DND-41 (cell line): ENCODE measurements at regions not wholly inside any gene's neighbourhood (a gene's known extent, or its start where the extent isn't known, plus 50 kb on each side); places are given as distances from the start of the nearest gene placed in this dataset.

Experiments used
- ATAC-seq: fragments of 200-7000 bp; cut with Tn5 transposase; 3 replicates; pipeline ENCODE4 v1.9.1; 2021; ENCODE audit warnings: low read depth; ENCODE audit not compliant: insufficient read depth
- DNase-seq: peaks from one replicate; pipeline ENCODE4 v3.0.0-alpha.2; 2020
- H2AFZ ChIP-seq: 2 replicates; pipeline ENCODE4 v1.6.0; 2012; ENCODE audit warnings: low read depth, low read length
- H3K27ac ChIP-seq: 2 replicates; pipeline ENCODE4 v1.5.1; 2012; ENCODE audit warnings: low read length, inconsistent platforms
- H3K27me3 ChIP-seq: fragments of 200-600 bp; sonication (generic); 2 replicates; pipeline ENCODE4 v1.6.0; 2012; ENCODE audit warnings: low read length, mild to moderate bottlenecking, inconsistent platforms; ENCODE audit not compliant: insufficient read depth, poor library complexity
- H3K36me3 ChIP-seq: 2 replicates; pipeline ENCODE4 v1.5.1; 2012; ENCODE audit warnings: low read length, inconsistent platforms; ENCODE audit not compliant: insufficient read depth
- H3K4me1 ChIP-seq: 2 replicates; pipeline ENCODE4 v1.5.1; 2012; ENCODE audit warnings: mild to moderate bottlenecking, low read length; ENCODE audit not compliant: insufficient read depth
- H3K4me2 ChIP-seq: 2 replicates; pipeline ENCODE4 v1.6.0; 2012; ENCODE audit warnings: mild to moderate bottlenecking, moderate library complexity, low read length, inconsistent platforms; ENCODE audit not compliant: insufficient read depth
- H3K4me3 ChIP-seq, 2 experiments: fragments of 200-600 bp in 1 of 2; shearing (Covaris generic) in 1 of 2; 2 replicates each; pipeline ENCODE4 v1.5.1; 2012 to 2016; ENCODE audit warnings: inconsistent platforms in 2 of 2, low read length in 2 of 2, mild to moderate bottlenecking in 2 of 2, low read depth in 1 of 2, moderate library complexity in 1 of 2
- H3K79me2 ChIP-seq: 2 replicates; pipeline ENCODE4 v1.6.0; 2012; ENCODE audit warnings: low read length, inconsistent platforms; ENCODE audit not compliant: insufficient read depth
- H3K9ac ChIP-seq: 2 replicates; pipeline ENCODE4 v1.6.0; 2012; ENCODE audit warnings: low read depth, mild to moderate bottlenecking, inconsistent platforms, low read length, moderate library complexity
- H3K9me3 ChIP-seq: 2 replicates; pipeline ENCODE4 v1.5.1; 2012; ENCODE audit warnings: low read length, moderate library complexity, mild to moderate bottlenecking, inconsistent platforms; ENCODE audit not compliant: insufficient read depth, severe bottlenecking
- H4K20me1 ChIP-seq: 2 replicates; pipeline ENCODE4 v1.6.0; 2012; ENCODE audit warnings: low read length; ENCODE audit not compliant: insufficient read depth
- EZH2 ChIP-seq: IDR thresholded peaks from 3 replicates; pipeline ENCODE4 v1.6.1; 2012; ENCODE audit warnings: borderline replicate concordance, low read depth, mild to moderate bottlenecking, moderate library complexity, low read length, inconsistent platforms; ENCODE audit not compliant: severe bottlenecking
- TF ChIP-seq, protein P1 (sequence below): IDR thresholded peaks from 2 replicates; pipeline ENCODE4 v1.5.1; 2012; ENCODE audit warnings: borderline replicate concordance, low read length, moderate library complexity, mild to moderate bottlenecking; ENCODE audit not compliant: poor library complexity, severe bottlenecking; ENCODE audit errors: extremely low read depth

DNA sequence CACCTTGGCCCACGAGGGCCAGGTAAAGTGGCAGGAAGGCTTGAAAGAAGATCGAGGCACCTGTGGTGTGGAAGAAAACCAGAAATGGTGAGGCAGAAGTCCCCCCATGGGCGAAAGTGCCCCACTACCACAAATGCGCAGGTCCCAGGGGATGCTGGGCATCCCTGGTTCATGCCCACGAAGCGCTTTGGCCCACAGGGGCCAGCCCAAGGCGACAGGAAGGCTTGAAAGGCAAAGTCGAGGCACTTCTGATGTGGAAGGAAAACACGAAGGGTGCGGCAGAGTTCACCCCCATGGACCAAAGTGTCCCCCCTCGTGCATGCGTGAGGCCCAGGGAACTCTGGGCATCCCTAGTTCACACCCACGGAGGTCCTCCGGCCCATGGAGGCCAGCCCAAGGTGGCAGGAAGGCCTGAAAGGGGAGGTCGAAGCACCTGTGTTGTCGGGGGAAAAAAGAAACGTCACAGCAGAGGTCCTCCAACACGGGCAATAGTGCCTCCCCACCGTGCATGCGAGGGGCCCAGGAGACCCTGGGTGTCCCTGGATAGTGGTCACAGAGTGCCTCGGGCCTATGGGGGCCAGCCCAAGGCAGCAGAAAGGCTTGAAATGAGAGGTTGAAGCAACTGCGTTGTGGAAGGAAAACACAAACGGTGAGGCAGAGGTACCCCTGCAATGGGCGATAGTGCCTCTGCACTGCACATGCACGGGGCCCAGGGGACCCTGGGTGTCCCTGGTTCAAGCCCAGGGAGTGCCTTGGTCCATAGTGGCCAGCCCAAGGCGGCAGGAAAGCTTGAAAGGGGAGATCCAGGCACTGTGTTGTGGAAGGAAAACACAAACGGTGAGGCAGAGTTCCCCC lies 373.9 kb downstream of the ALG10 start:
- Histone ChIP-seq H3K4me2 (no peak overlapping the region), H2AFZ (no peak overlapping the region), H3K27ac (no peak overlapping the region), H3K27me3 (no peaks in the 10 kb centered on the region), H3K9ac (no peak overlapping the region), H3K4me3 (no peak overlapping the region), H3K79me2 (no peaks in the 10 kb centered on the region), H3K4me1 (no peaks in the 10 kb centered on the region), H4K20me1 (no peaks in the 10 kb centered on the region), H3K9me3 (peaks cover 50% of the 10 kb centered on the region), H3K36me3 (no peaks in the 10 kb centered on the region)
- TF ChIP-seq EZH2: no peak
- TF ChIP-seq, protein P1, sequence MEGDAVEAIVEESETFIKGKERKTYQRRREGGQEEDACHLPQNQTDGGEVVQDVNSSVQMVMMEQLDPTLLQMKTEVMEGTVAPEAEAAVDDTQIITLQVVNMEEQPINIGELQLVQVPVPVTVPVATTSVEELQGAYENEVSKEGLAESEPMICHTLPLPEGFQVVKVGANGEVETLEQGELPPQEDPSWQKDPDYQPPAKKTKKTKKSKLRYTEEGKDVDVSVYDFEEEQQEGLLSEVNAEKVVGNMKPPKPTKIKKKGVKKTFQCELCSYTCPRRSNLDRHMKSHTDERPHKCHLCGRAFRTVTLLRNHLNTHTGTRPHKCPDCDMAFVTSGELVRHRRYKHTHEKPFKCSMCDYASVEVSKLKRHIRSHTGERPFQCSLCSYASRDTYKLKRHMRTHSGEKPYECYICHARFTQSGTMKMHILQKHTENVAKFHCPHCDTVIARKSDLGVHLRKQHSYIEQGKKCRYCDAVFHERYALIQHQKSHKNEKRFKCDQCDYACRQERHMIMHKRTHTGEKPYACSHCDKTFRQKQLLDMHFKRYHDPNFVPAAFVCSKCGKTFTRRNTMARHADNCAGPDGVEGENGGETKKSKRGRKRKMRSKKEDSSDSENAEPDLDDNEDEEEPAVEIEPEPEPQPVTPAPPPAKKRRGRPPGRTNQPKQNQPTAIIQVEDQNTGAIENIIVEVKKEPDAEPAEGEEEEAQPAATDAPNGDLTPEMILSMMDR: no peak
- DNase-seq (no peak), ATAC-seq (no peak)

GRCh38 chr12:34396861-34397590 lies 374.7 kb downstream of the ALG10 start:
- no peak for DNase-seq
- Histone ChIP-seq H2AFZ (no peak overlapping the region), H3K27ac (no peak overlapping the region), H3K4me2 (no peak overlapping the region), H3K9ac (no peak overlapping the region), H3K36me3 (no peaks in the 10 kb centered on the region), H4K20me1 (no peaks in the 10 kb centered on the region), H3K4me1 (no peaks in the 10 kb centered on the region), H3K79me2 (no peaks in the 10 kb centered on the region), H3K27me3 (no peaks in the 10 kb centered on the region), H3K4me3 (no peak overlapping the region), H3K9me3 (peaks cover 46% of the 10 kb centered on the region)
- TF ChIP-seq, protein P1: no peak
- TF ChIP-seq EZH2: no peak
- no peak for ATAC-seq

GRCh38 chr12:34397591-34398365 lies 375.5 kb downstream of the ALG10 start:
- ATAC-seq (no peak), DNase-seq (no peak)
- H4K20me1 ChIP-seq: no peaks in the 10 kb centered on the region
- H3K27ac ChIP-seq: no peak overlapping the region
- no peaks in the 10 kb centered on the region for H3K27me3 ChIP-seq
- no peak overlapping the region for H3K9ac ChIP-seq
- no peak for TF ChIP-seq EZH2
- TF ChIP-seq, protein P1: no peak
- no peak overlapping the region for H3K4me2 ChIP-seq
- no peaks in the 10 kb centered on the region for H3K79me2 ChIP-seq
- H3K9me3 ChIP-seq: peaks cover 48% of the 10 kb centered on the region
- no peak overlapping the region for H2AFZ ChIP-seq
- H3K4me1 ChIP-seq: no peaks in the 10 kb centered on the region
- no peaks in the 10 kb centered on the region for H3K36me3 ChIP-seq
- no peak overlapping the region for H3K4me3 ChIP-seq
